Stimulated activated naive CD8-positive, alpha-beta T cell treated with anti-CD3 and anti-CD28 coated beads, Interleukin-15, amount 100 ng/mL, for 72 hours (primary cell): ENCODE measurements at regions not wholly inside any gene's neighbourhood (a gene's known extent, or its start where the extent isn't known, plus 50 kb on each side); places are given as distances from the start of the nearest gene placed in this dataset.
A peak's percentile ranks its signal among the peaks of the same experiment; 100 is the strongest.

ENCODE experiments used
- ATAC-seq: fragments of 150-1000 bp; cut with Tn5 transposase; 2 replicates; pipeline ENCODE4 v1.10.0; 2021; ENCODE audit warnings: mild to moderate bottlenecking, moderate library complexity
- DNase-seq, 2 donors: peaks; one replicate each; pipeline ENCODE4 v3.0.0; 2021 to 2022
- H3K27ac Mint-ChIP-seq, 2 donors: one replicate each; pipeline ENCODE4 v1.8.0; 2022; ENCODE audit warnings: mild to moderate bottlenecking in 2 of 2, mixed read lengths in 2 of 2, moderate library complexity in 2 of 2
- H3K27me3 Mint-ChIP-seq: one replicate; pipeline ENCODE4 v1.8.0; 2022; ENCODE audit warnings: mixed read lengths
- H3K4me1 Mint-ChIP-seq: one replicate; pipeline ENCODE4 v1.8.0; 2022; ENCODE audit warnings: mild to moderate bottlenecking, mixed read lengths
- H3K4me3 Mint-ChIP-seq, 2 donors: one replicate each; pipeline ENCODE4 v1.8.0; 2022; ENCODE audit warnings: mild to moderate bottlenecking in 2 of 2, mixed read lengths in 2 of 2, moderate library complexity in 1 of 2
- H3K9me3 Mint-ChIP-seq, 2 donors: one replicate each; pipeline ENCODE4 v1.8.0; 2022; ENCODE audit warnings: mixed read lengths in 2 of 2

DNA sequence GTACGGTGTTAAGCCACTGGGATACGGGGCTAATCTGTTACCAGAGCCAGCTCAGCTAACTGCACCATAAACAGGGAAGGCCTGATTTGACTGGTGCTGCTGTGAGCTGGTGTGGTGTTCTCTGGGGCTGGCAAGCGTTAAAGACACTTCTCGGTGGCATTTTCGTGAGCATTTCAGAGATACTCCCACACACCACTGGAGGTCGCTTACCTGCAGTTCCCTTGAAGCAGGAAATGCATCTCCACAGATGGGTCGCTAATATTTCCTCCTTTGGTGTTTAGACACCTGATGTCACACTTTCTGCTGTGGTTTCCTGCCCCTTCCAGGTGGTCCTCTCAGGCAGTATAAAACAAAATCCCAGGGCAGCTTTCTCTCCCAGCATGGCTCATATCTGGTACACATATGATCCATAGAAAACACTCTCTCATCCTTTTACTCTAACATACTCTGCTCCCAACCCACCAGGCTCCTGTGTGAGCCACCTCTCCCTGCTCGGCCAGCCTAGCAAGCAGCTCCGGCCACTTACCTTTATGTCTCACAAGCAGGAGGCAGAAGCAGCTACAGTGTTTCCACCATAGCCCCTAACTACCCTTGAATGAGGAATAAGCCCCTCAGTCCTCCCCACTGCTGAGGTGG is 129.9 kb upstream of the GRIN2B start:
- DNase-seq, result no peak
- no peaks in the 10 kb centered on the region for H3K9me3 Mint-ChIP-seq
- peaks cover 27% of the 10 kb centered on the region for H3K27me3 Mint-ChIP-seq
- no peaks in the 10 kb centered on the region for H3K4me1 Mint-ChIP-seq
- H3K4me3 Mint-ChIP-seq, result no peak overlapping the region
- peak; percentile 54 for ATAC-seq
- H3K27ac Mint-ChIP-seq, result no peak overlapping the region

DNA sequence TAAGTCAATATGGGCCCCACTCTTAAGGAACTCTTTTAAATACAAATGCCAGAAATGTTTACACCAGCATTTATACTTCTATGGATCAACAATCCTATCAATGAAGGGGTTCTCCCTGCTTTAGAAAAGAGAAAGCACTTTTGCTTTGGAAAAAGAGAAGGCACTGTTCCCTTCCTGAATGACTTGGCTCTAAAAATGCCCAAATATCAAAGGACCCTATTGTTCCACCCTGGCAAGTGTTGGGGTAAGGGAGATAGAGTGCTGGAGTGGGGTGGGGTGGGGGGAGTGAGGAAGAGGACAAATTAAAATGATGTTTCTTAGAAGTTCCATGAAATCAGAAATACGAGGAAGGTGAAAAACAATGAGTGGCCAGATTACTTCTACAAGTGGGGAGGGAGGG is 131.6 kb upstream of the GRIN2B start:
- no peak overlapping the region for H3K4me3 Mint-ChIP-seq
- peaks cover 27% of the 10 kb centered on the region for H3K27me3 Mint-ChIP-seq
- no peaks in the 10 kb centered on the region for H3K4me1 Mint-ChIP-seq
- H3K27ac Mint-ChIP-seq, result no peak overlapping the region
- ATAC-seq (no peak), DNase-seq (no peak)
- no peaks in the 10 kb centered on the region for H3K9me3 Mint-ChIP-seq

DNA sequence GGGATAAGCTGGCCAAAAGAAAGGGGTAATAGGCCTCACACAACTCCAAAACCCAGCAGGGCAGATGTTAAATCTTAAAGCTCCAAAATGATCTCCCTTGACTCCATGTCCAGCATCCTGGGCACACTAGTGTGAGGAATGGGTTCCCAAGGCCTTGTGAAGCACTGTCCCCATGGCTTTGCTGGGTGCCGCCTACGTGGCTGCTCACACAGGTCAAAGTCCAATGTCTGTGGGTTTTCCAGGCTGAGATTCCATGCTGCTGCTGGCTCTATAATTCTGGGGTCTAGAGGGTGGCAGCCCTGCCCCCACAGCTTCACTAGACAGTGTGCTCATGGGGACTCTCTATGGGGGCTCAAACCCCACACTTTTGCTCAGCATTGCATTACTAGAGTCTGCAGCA is 145.3 kb upstream of the GRIN2B start:
- peaks cover 0 to 15% of the 10 kb centered on the region in 2 donors for H3K9me3 Mint-ChIP-seq
- DNase-seq (no peak), ATAC-seq (no peak)
- no peaks in the 10 kb centered on the region for H3K27me3 Mint-ChIP-seq
- H3K4me3 Mint-ChIP-seq, result no peak overlapping the region
- no peaks in the 10 kb centered on the region for H3K4me1 Mint-ChIP-seq
- H3K27ac Mint-ChIP-seq, result no peak overlapping the region

DNA sequence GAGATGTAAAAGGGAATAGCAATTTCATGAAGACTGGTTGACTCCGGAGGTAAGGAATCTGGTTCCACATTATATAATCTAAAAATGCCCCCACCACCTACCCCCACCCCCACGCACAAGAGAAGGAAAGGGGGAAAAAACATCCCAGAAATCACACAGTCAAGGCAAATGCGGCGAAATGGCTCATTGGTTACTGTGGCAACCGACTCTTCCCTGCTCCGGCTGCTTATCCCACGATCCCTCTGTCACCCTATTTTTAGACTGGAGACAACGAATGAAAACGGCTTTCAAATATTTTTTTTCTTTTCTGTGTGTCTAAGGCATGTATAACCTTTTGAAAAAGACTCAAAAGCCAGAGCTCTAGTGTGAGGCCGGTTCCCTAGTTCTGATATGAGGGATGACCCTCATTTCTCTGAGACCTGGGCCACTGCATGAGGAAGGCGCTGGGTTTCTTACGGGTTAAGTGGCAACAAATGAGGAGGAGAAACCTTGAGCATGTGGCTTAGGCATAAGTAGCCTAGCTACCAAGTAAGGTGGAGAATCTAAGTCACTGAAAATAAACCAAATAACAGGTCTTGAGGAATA is 148.3 kb upstream of the GRIN2B start:
- no peak overlapping the region for H3K4me3 Mint-ChIP-seq
- H3K4me1 Mint-ChIP-seq, result no peaks in the 10 kb centered on the region
- peaks cover 0 to 15% of the 10 kb centered on the region in 2 donors for H3K9me3 Mint-ChIP-seq
- no peak for ATAC-seq
- H3K27ac Mint-ChIP-seq, result no peak overlapping the region
- DNase-seq, result no peak
- H3K27me3 Mint-ChIP-seq, result peaks cover 15% of the 10 kb centered on the region

DNA sequence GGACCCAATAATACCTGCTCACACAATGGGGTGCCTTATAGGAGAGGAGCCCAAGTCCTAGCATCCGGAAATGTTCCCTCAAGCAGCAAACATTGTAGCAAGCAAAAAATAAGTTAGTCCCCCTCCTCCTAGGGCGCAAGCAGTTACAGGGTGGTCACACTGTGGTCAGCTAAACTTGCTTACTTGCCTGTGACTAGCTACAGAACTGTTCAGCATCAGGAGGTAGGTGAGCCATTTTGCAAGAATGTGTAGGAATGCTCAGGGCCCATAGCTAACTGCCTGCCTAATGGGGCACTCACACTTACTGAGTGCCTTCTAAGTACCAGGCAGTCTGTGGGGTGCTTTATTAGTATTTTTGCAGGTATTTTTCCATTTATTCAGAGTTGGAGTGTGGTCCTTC is 154.6 kb upstream of the GRIN2B start:
- H3K9me3 Mint-ChIP-seq, result no peaks in the 10 kb centered on the region

DNA sequence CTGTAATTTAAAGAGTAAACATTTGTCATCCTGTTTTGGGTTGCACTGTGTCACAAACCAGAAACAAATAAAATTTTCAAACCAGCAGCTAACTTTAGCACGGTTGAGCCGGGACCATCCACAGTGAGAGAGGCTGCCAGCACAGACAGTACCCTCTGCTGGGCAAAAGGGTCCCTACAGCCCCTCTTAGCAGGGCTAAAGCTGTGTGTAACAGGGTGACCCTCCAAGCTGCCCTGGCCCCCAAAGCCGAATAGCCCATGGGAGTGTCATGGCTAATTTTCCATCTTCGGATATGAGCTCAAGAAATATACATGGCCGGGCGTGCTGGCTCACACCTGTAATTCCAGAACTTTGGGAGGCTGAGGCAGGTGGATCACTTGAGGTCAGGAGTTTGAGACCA is 157.1 kb upstream of the GRIN2B start:
- DNase-seq (no peak), ATAC-seq (no peak)
- H3K9me3 Mint-ChIP-seq, result no peaks in the 10 kb centered on the region
- H3K4me1 Mint-ChIP-seq, result no peaks in the 10 kb centered on the region
- peaks cover 10% of the 10 kb centered on the region for H3K27me3 Mint-ChIP-seq
- no peak overlapping the region for H3K27ac Mint-ChIP-seq
- no peak overlapping the region for H3K4me3 Mint-ChIP-seq

More for the DNA sequence above, 154.6 kb upstream of the GRIN2B start:
- DNase-seq, result no peak
- no peaks in the 10 kb centered on the region for H3K4me1 Mint-ChIP-seq
- no peak overlapping the region for H3K4me3 Mint-ChIP-seq
- H3K27ac Mint-ChIP-seq, result no peak overlapping the region
- peaks cover 17% of the 10 kb centered on the region for H3K27me3 Mint-ChIP-seq
- no peak for ATAC-seq

DNA sequence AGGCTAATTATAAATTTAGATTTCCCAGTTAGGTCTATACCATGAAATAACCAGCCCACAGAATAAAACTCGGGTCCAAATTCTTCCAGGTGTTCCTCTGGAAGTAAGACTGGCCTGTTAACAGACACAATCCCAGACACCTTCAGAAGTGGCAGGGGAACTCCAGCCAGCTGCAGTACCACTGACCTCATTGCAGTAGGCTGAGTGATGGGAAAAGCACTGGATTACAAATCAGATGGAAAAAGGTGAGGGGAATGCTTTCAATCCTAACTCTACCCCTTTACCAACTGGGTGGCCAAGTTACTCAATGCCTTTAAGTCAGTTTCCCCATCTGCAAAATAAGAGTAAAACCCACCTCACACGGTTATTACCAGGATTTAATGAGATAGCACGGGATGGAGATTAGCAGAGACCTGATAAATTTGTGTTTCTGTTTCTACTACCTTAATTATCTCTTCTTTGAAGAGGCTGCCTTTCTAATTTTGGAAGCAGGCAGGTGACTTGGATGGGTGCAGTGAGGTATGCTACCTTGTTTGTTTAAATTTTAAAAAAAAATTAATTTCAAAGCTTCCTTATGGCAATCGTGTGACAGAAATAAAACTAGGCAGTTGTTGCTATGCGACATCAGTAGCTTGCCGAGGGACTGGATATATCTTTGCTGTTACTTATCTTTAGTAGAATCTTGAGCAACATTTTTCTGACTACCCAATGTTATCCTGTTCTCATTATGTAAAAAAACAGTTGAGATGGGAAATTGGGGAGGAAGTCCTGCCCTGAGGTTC is 167.3 kb upstream of the GRIN2B start:
- Mint-ChIP-seq H3K9me3 (no peaks in the 10 kb centered on the region), H3K27me3 (peaks cover 15% of the 10 kb centered on the region)
- no peak for ATAC-seq

DNA sequence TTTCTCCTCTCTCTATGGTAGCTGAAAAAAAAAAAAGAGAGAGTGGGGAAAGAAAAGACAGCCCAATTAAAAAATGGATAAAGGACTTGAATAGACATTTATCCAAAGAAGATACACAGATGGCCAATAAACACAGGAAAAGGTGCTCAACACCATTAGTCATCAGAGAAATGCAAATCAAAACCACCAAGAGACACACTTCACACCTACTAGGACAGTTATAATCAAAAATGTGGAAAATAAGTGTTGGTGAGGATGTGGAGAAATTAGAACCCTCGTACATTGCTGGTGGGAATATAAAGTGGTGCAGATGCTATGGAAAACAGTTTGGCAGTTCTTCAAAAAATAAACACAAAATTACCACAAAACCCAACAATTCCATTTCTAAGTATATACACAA is 172.4 kb upstream of the GRIN2B start:
- H3K9me3 Mint-ChIP-seq, result peaks cover 0 to 7% of the 10 kb centered on the region in 2 donors
- ATAC-seq (no peak), DNase-seq (no peak)
- no peaks in the 10 kb centered on the region for H3K4me1 Mint-ChIP-seq
- H3K4me3 Mint-ChIP-seq, result no peak overlapping the region
- H3K27me3 Mint-ChIP-seq, result peaks cover 15% of the 10 kb centered on the region
- H3K27ac Mint-ChIP-seq, result no peak overlapping the region

More for the DNA sequence above, 167.3 kb upstream of the GRIN2B start:
- H3K4me3 Mint-ChIP-seq, result no peak overlapping the region
- H3K4me1 Mint-ChIP-seq, result no peaks in the 10 kb centered on the region
- DNase-seq, result no peak
- no peak overlapping the region for H3K27ac Mint-ChIP-seq

DNA sequence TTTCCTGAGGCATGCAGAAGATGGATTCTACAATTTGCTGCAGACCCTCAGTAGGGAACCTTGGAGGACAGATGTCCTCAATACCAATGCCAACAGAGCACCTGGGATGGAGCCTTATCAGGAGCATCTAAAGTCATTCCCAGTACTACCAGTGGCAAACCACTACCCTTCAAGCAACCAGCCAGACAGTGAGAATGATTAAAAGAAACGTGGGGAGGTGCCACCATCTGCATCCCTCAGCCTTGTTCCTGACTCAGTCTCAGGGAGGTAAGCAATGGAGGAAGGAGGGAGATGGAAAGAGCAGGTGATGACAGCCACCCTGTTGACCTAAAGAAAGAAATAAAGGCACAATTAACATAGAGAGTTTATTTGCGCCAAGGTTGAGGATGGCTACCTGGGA is 175.2 kb upstream of the GRIN2B start:
- DNase-seq (no peak), ATAC-seq (no peak)
- Mint-ChIP-seq H3K27me3 (no peaks in the 10 kb centered on the region), H3K4me1 (no peaks in the 10 kb centered on the region), H3K9me3 (peaks cover 0 to 7% of the 10 kb centered on the region in 2 donors), H3K27ac (no peak overlapping the region), H3K4me3 (no peak overlapping the region)

DNA sequence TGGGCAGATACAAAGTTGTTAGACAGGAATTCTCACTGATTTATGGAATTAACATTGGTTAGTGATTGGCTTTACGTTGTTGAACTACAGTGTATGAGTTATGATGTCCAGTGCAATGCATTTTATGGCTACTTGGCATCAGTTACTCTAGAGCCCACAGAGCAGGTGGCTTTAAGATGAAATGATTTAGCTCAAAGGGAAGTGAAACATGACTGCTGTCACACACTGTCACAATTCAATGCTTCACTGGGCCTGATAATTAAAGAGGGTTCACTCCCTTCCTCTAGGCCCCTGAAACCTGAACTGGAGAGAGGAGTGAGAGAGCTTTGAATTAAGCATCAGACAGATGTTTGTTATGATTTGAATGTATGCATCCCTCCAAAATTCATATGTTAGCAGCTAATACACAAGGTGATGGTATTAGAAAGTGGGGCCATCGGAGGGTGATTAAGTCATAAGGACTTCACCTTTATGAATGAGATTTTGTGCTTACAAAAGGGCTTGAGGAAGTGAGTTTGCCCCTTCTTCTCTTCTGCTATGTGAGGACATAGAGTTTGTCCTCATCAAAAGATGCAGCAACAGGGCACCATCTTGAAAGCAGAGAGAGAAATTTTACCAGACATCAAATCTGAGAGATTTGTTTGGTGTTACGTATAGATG is 175.8 kb upstream of the GRIN2B start:
- Mint-ChIP-seq H3K27me3 (no peaks in the 10 kb centered on the region), H3K27ac (no peak overlapping the region), H3K4me1 (no peaks in the 10 kb centered on the region), H3K9me3 (peaks cover 0 to 7% of the 10 kb centered on the region in 2 donors), H3K4me3 (no peak overlapping the region)
- no peak for ATAC-seq
- no peak for DNase-seq

DNA sequence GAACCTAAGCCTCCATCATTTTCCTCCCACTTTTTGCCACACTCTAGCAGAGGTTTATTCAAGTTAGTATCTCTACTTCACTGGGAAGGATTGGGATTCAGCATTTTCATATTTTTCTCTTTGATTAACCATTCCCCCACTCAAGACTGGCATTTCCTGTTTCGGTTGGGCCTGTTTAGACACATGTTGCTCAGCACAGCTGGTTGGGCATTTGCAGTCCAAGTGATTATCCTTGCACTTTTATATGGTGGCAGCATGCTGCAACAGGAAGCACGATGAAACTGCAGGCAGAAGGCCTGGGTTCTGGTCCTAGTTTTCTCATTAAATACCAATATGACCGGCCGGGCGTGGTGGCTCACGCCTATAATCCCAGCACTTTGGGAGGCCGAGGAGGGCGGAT is 182.9 kb upstream of the GRIN2B start:
- DNase-seq, result no peak
- Mint-ChIP-seq H3K27ac (peak overlapping the region in 1 of 2 donors; percentile 82), H3K4me3 (no peak overlapping the region), H3K27me3 (no peaks in the 10 kb centered on the region), H3K4me1 (peaks cover 6% of the 10 kb centered on the region), H3K9me3 (no peaks in the 10 kb centered on the region)
- ATAC-seq, result no peak

DNA sequence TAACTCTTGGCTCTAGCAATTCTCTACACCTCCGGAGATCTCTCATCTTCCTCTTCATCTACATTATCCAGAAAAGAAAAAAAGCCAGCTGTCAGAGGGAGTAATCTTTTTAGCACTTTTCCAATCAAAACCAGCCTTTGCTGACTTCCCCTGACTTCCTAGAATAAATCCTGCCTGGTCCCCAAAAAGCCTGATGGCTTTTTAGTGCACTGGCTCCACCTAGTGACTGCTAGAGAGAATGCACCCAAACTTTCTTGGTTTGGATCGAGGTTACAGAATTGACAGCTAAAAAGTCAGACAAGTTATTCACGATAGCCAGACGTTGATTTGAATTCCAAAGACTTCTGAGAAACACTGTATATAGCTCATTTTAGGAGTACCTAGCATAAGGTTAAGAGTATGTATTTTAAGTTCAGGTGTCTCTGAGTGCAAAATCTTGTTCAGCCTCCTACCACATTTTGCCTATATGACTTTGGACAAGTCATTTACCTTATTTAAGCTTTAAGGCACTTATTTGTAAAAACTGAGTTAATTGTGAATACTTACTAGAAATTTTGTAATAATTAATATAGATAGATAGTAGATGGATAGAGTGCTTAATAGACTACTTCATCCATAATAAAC is 185.7 kb upstream of the GRIN2B start:
- Mint-ChIP-seq H3K27ac (no peak overlapping the region), H3K9me3 (no peaks in the 10 kb centered on the region), H3K27me3 (no peaks in the 10 kb centered on the region), H3K4me3 (no peak overlapping the region), H3K4me1 (peaks cover 6% of the 10 kb centered on the region)
- ATAC-seq (no peak), DNase-seq (peak; percentile 24 to 37)

DNA sequence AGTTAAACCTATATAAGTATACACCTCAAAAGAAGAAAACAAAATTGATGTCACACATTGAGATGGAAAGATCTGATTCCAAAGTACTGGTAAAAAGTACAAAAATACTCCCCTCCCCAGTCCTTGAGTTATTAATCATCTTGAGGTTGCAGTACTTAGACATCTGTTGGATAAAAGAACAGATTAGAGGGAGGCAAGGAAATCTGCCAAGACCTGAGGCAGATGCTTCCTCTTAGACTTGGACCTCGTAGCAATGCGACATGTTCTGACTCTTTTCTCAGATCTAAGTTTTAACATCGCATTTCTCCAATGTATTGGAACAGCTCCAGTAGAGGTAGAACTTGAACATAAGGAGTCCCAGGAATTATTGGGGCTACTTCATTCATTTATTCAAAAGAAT is 187.9 kb upstream of the GRIN2B start:
- DNase-seq, result no peak
- H3K4me1 Mint-ChIP-seq, result peaks cover 6% of the 10 kb centered on the region
- H3K27me3 Mint-ChIP-seq, result no peaks in the 10 kb centered on the region
- H3K9me3 Mint-ChIP-seq, result no peaks in the 10 kb centered on the region
- no peak overlapping the region for H3K4me3 Mint-ChIP-seq
- no peak overlapping the region for H3K27ac Mint-ChIP-seq
- ATAC-seq, result no peak

DNA sequence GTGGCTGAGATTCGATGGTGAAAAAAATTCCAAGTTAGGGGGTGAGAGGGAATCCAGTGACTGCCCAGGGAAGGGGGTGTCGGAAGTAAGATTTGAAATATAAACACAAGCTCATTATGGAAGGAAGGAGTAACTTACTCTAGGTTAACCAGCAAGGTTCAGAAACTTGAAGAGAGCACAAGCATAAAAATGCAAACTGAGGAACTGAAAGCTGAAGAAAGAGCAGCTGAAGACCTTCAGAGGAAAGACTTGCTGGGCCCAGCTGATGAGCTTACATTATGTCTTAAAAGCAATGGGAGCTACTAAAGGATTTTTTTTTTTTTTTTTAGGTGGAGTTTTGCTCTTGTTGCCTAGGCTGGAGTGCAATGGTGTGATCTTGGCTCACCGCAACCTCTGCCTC is 189.7 kb upstream of the GRIN2B start:
- peaks cover 6% of the 10 kb centered on the region for H3K4me1 Mint-ChIP-seq
- peaks cover 6% of the 10 kb centered on the region for H3K27me3 Mint-ChIP-seq
- no peak for ATAC-seq
- no peak overlapping the region for H3K27ac Mint-ChIP-seq
- no peaks in the 10 kb centered on the region for H3K9me3 Mint-ChIP-seq
- no peak for DNase-seq
- H3K4me3 Mint-ChIP-seq, result no peak overlapping the region

DNA sequence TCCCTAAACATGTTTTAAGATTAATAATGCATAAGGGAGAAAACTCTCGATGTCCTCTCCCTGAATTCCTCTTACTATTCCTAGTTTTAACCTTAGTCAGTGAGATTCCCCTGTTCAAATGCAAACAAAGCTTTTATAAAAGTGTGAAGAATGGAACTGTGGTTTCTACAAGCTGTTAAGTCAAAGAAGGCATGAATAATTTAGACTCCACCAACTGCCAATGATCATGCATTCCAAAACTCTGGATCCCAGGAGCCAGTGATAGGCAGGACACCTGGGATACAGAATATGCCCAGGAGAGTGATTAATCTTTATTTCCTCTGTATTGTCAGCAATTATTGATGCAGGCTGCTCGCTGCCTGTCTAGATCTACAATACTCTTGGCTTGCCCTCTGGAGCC is 190.3 kb upstream of the ATF7IP start:
- Mint-ChIP-seq H3K4me1 (no peaks in the 10 kb centered on the region), H3K27me3 (peaks cover 6% of the 10 kb centered on the region), H3K4me3 (no peak overlapping the region), H3K27ac (no peak overlapping the region), H3K9me3 (no peaks in the 10 kb centered on the region)
- DNase-seq (no peak), ATAC-seq (no peak)
